Keratinocyte (primary cell): ENCODE measurements at regions not wholly inside any gene's neighbourhood (a gene's known extent, or its start where the extent isn't known, plus 50 kb on each side); places are given as distances from the start of the nearest gene placed in this dataset.

Experiments
- CTCF ChIP-seq, 3 experiments: IDR thresholded peaks in 1 of 3; conservative IDR thresholded peaks in 1 of 3; optimal IDR thresholded peaks in 1 of 3; 2 replicates in 2 of 3; 3 replicates in 1 of 3; pipeline versions ENCODE3 to v1.5.1; 2011; ENCODE audit warnings: low read length in 3 of 3, mild to moderate bottlenecking in 3 of 3, moderate library complexity in 2 of 3, control low read depth in 1 of 3, inconsistent platforms in 1 of 3; ENCODE audit not compliant: insufficient read depth in 2 of 3; ENCODE audit errors: extremely low read depth in 1 of 3
- EZH2 ChIP-seq: IDR thresholded peaks from one replicate; pipeline ENCODE4 v1.6.1; 2012; ENCODE audit warnings: inconsistent platforms, mild to moderate bottlenecking, low read length, moderate library complexity

GRCh38 chr5:29113516-29113915, 2075.1 kb upstream of the CDH9 start:
- TF ChIP-seq CTCF (optimal IDR thresholded peaks at IDR 0.05 in 1 of 3, IDR thresholded peaks at IDR 0.05 in 1 of 3, conservative IDR thresholded peaks at IDR 0.05 in 1 of 3; ENCODE audit: extremely low read depth in 1 of 3, insufficient read depth in 2 of 3, low read length in 3 of 3) (no peak), EZH2 (no peak)
